ENCODE measurements at regions not wholly inside any gene's neighbourhood (a gene's known extent, or its start where the extent isn't known, plus 50 kb on each side); places are given as distances from the start of the nearest gene placed in this dataset.

- TF ChIP-seq EP300 (IDR thresholded peaks at IDR 0.05) = no peak
- TF ChIP-seq, protein P1, sequence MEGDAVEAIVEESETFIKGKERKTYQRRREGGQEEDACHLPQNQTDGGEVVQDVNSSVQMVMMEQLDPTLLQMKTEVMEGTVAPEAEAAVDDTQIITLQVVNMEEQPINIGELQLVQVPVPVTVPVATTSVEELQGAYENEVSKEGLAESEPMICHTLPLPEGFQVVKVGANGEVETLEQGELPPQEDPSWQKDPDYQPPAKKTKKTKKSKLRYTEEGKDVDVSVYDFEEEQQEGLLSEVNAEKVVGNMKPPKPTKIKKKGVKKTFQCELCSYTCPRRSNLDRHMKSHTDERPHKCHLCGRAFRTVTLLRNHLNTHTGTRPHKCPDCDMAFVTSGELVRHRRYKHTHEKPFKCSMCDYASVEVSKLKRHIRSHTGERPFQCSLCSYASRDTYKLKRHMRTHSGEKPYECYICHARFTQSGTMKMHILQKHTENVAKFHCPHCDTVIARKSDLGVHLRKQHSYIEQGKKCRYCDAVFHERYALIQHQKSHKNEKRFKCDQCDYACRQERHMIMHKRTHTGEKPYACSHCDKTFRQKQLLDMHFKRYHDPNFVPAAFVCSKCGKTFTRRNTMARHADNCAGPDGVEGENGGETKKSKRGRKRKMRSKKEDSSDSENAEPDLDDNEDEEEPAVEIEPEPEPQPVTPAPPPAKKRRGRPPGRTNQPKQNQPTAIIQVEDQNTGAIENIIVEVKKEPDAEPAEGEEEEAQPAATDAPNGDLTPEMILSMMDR (IDR thresholded peaks at IDR 0.05) = no peak
- no peak for TF ChIP-seq POLR2A (IDR thresholded peaks at IDR 0.05)
- TF ChIP-seq POLR2AphosphoS5 (IDR thresholded peaks at IDR 0.05) = no peak
These were observed 707.2 kb downstream of the RWDD3 start for GRCh38 chr1:95941121-95941798.

All from sigmoid colon (tissue), 4 donors.